NCI-H1436 treated with DMSO at 0.1 percent for 48 hours (cell line): ENCODE measurements at regions not wholly inside any gene's neighbourhood (a gene's known extent, or its start where the extent isn't known, plus 50 kb on each side); places are given as distances from the start of the nearest gene placed in this dataset.

Experiments
- DNase-seq: peaks from one replicate; lab custom pipeline; 2025; lab: John Stamatoyannopoulos, UW

DNA sequence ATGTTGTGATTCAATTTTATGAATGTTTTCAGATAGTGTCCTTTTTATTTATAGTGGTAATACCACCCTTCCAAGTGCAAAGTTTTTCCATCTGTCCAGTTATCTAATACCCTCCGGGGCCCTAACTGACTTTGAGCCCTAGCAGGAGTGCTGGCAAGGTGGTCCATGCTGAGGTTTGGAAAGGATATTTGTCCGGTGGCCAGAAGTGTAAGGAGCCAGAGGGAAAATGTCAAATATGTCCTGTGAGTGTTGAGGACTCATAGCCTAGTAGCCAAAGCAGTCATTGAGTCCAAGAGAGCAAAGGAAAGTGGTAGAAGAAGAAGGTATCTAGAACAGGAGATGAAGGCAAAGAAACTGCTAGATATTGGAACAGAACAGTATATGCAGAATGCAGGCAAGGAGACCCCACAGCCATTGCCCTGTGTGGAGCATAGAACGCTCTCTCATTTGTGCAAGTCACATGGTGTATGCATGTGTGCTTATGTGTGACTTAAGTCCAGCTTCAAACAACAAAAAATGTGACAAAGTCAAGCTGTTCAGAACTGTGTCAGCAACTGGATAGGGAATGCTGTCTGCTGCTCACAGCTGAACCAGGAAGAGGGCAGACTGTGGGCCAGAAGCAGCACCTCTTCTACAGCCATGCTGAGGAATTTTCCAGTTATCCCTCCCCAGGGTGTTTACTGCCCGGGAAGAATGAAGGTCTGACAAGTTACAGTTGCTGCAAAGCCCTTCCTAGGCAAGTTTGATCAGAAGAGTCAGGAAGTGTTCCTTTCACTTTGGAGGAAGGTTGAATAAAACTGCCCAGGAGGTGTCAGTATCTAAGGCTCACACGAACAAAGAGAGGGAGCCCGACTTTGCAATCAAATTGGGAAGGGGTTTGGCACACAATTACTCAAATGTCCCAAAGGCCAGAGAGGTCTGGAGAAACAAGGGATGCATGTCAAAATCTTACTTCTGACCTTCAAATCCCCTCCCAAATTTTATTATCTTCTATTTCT lies 463.3 kb upstream of the DMAC1 start:
- DNase-seq, result no peak

DNA sequence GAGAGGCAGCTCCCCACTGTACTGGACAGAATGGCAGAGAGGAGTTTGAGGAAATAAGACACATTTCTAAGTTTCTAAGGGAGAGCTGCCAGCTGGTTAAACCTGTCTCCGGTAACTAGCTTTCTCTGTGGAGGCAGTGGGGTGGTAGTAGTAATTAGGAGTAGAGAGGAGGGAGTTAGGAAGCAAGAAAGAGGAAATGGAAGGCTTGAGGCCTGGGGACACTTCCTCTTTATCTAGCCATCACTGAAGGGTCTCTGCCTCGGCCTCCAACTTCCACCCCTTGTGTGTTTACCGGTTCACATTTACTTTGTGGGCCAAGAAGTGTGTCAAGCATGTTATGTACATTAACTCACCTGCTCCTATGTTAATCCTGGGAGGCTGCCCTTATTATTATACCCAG lies 462.2 kb upstream of the DMAC1 start:
- DNase-seq, result no peak

DNA sequence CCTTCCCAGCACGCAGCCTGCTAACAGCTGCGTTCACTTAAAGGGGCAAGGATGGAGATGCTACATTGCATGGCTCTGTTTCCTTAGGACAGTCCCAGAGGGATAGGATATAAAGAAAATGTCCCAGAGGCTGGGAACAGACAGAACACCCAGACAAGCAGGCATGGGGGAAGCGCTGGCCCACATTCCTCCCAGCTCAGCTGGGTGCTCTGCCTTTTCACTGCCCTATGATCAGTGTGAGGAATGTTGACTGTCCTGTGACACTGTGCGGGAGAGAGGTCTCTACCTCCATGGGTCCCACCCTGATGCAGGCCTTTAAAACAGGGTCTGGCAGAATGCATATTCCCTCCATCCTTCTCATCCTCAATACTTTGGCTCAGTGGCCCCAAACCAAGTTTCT lies 459.4 kb upstream of the DMAC1 start:
- DNase-seq, result no peak

DNA sequence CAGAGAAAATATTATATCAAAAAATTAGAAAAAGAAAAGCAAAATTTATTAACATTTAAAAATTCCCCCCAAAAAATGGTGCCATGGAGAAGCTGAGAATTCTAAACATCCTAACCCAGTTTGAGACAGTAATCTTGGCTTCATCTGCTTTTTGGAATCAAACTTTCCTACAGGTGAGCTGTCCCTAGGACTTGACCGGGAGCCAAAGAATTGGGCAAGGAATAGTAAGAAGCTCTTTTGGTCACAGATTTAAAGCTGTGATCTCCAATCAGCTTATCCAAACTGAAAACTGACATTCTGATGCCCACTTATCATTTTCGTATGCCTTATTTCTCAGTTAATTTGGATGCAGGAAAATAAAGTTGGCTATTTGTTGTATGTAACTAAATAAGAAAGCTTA lies 457.3 kb upstream of the DMAC1 start:
- DNase-seq, result no peak

DNA sequence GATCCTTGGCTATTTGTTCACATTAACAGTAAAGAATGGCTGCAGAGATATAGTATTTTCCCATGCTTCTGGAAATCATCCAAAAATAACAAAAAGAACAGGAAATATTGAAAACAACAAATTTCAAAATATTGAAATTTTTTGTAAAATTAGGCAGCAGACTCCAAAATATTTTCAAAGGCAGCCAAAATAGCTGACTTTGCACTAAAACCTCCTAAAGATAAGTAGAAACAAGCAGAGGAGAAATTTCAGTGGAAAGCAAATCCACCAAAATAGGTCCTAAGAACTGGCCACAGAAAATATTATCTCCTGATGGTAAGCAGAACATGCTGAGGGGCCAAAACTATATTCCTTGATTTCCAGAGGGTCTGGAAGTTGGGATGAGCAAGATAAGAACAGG lies 456.3 kb upstream of the DMAC1 start:
- DNase-seq, result no peak

DNA sequence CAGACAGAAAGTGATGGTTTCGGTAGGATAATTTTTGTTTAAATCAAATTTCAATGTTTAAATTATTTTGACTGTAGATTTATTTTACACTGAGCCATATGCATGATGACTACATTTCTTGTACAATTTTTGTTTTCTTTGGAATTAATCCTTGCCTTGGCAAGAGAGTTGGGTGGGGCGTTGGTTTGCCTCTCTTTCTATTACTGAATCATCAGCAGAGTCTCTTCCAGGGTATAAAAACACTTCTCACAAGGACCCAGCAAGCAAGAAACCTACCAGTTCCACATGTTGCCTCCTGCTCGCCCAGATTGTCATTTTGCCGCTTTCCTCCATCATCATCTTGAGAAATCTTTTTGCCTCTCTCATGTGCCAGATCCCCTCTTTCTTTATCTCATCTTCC lies 455.0 kb upstream of the DMAC1 start:
- DNase-seq, result no peak

DNA sequence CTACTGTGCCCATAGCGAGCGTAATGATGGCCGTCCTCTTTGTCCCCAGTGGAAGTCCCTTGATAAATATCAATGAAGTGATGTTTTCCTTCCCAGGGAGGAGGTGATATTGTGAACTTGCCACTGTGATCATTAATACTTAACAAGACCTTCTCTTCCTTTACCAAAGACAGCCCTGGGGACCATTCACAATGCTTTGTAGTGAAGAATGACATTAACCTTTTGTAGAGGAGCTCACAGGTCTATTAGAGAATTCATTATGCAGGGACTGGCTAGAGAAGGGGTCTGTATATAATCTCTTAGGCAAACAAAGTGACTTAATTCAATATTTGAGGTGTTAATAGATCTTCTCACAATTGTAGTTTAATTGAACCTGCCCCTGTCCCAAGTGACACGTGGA lies 452.9 kb upstream of the DMAC1 start:
- DNase-seq, result no peak

DNA sequence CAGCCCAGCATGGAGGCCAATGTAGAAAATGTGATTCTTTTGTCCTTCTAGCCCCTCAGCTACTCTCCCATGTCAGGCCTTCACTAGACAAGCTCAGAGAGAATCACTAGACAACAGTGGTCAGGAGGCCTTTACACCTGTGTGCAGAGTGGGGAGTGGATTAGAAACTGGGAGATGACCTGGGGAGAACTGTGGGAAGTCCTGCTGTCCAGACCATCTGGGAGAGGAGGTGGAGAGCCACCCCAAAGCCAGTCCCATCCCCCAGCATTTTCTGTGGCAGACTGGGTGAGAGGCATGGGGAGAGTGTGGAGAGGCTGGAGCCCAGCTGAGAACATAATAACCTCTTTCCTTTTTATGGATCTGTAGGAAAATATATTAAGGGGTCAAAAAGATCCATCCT lies 452.0 kb upstream of the DMAC1 start:
- no peak for DNase-seq

DNA sequence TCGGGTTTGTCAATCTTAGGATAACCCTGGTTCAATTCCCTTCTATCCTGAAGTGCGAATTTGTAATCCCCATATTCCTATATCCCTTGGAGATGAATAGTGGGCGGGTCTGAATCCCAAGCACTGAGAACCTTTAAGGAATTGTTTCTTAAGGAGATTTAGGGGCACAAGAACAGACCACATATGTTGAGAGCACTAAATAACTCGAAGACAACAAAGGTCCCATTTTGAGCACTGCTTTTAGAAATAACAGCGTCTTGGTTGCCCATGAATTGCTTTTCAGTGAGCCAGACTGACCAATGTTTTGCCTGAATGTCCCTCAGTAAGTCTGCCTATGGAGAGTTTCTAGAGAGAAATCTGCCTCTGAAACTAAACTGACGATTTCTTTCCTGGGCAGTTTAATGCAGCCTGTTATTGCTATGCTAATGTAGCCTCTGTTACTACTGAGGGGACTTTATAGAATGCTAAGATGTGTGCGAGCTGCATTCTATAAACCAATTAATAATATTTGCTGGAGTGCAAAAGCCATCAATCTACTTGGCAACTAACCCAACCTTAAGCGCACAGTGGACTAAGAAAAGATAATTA lies 445.0 kb upstream of the DMAC1 start:
- no peak for DNase-seq

DNA sequence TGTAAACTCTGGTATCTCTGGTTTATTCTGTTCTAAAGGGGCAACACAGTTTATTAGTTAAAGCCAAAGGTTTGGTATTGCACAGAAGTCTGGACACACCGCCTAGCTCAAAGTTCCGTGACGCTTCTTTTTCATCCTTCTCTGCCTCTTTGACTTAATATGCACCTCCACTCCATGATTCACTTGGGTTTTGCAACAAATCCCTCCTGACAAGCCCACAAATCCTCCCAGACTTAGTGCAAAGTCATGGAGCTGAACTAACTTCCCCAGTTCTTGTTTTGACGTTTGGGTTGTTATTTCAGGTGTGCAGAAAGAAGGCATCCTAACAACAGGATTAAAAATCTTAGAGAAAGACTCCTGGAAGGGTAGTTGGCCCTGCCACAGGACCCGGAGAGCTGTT lies 441.6 kb upstream of the DMAC1 start:
- DNase-seq, result no peak

DNA sequence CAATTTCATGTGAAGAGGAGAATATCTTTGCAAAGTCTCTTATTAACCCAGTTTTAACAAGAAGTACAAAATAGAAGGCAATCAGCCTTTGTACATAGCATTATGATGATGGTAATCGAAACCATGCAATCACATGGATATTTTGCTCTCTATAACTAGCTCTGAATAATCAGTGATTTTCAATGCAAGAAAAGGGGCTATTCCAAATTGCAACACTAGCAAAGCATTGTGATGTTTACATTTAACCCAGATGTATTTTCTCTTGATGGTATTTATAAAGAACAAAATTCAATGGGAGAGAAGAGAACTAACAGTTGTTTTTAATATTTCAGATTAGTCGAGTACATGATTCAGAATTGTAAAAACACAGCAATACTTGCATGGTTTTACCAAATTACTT lies 437.5 kb upstream of the DMAC1 start:
- no peak for DNase-seq

DNA sequence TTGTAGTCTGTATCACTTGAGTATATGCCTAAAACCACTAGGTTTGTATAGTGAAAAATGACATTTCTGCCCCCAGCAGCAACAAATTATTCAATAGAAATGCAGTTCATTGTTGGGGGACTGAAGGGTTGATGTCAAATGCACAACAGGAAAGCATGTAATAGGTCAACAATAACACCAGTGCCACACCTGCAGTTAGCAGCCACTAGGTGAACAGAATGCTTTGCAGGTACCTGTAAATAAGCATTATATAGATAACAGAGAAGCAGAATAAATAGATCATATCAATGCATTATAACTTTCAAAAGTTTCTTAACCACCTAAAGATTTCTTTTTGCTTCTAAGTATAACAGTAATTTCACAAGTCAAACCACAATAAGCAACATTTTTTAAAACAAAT lies 435.9 kb upstream of the DMAC1 start:
- DNase-seq, result no peak

DNA sequence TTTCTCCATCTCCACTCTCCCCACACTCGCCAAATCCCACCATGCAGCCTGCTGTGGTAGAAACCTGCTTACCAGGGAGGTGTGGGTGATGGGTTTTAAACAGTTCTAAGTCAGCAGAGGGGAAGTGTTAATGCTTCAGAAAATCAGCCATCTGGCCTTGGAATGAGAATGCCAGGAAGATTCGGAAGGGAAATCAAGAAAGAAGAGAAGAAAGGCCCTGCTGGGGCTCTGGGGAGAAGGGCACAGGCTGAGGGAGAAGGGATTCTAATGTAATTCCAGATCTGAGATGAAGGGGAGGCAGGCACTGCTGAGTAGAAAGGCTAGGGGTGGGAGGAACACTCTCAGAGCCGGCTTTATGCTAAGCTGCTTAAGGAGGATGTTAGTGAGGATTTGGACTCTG lies 434.7 kb upstream of the DMAC1 start:
- DNase-seq, result no peak

DNA sequence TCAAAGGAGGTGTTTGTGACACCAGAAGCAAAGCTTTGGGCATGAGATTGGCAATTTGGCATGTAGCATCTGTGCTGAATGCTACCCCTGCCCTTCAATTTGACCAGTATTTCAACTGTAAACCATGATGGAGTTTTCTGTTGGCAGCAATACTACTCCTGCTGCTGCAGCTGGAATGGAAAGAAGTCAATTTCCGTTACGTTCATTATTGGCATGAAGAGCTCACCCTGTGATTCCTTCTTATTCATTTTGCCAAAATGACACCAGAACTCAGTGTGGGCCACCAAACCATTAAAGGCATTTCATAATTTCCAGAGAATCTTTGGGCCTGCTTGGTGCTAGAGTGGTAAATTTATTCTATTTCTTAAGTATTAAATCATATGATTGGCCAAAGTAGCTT lies 433.1 kb upstream of the DMAC1 start:
- DNase-seq, result no peak

DNA sequence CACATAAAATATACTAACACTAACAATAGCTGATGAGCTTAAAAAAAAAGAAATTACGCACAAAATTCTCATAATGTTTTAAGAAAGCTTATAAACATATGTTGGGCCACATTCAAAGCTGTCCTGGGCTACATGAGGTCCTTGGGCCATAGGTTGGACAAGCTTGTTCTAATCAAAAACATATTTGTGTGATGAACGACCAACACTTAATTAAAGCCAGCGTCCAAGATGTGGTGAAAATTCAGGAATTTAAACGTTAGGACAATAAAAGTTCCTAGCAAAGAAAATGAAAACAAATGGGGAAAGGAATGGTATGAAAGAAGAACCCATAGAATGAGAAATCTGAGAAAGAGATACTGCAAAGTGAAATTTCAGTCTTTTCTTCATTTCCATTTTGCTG lies 429.6 kb upstream of the DMAC1 start:
- DNase-seq, result no peak

DNA sequence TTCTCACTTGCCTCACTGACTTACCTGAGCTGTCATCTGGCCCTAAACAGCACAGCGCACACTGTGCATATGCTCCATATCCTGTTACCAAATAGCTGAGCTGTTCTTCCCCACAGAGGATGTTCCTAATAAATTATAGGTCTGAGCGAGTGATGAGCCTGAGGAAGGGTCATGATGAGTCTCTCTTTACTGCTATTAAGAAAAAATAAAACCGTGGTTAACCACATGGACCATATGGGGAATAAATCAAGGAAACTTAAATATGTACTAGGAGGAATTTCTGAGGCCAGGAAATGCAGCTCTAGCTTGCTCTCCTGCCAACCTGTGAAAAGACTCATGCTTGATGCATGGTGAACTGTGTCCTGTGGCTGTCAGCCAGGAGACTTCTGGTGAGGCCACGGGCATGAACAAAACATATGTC lies 424.8 kb upstream of the DMAC1 start:
- DNase-seq, result no peak

DNA sequence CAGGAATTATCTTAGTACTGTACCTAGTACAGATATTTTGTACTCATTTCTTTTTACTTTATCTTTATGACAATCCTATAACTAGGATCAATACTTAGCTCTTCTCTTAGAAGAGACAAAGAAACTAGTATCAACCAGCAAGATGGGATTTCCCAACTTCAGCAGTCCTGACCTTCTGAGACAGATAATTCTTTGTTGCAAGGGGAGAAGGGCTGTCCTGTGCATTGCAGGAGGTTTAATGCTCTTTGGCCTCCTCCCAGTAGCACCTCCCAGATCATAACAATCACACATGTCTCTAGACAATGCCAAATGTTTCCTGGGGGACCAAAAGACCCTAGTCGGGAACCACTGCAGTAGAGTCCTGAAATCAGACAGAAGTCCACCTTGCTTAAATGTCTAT lies 424.3 kb upstream of the DMAC1 start:
- DNase-seq, result no peak

DNA sequence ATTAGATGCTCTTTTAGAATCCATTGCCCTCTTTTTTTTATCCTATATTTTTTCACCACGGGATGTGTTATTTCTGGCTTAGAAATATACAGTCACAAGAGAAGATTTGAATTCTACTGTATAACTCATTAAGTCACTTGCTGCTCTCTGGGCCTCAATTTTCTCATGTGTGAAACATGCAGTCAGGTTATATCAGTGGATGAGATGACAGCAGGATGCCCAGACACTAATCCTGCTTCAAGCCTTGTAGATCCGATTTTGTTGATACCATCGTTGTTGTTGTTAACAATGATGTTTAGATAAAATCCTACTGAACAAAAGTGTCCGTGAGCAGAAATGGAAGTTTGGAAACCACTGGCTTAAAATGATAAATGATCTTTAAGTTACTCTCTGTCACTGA lies 421.9 kb upstream of the DMAC1 start:
- DNase-seq, result no peak

DNA sequence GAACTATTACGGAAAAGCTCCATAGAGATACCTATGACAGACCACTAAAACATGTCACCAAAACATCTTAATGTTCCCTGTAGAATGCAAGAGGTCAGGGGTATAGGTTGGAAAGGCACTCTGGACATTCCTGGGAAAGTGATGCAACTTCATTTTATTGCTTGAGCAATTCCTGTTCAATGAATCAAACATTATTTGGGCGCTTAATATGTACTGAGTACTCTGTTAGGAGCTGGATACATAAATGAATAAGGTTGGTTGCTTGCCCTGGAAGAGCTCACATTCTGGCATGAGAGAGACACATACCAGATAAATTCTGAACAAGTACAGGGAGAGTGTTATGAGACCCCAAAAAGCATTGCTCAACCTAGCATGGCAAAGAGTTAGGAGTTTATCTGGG lies 408.9 kb upstream of the DMAC1 start:
- DNase-seq, result no peak

DNA sequence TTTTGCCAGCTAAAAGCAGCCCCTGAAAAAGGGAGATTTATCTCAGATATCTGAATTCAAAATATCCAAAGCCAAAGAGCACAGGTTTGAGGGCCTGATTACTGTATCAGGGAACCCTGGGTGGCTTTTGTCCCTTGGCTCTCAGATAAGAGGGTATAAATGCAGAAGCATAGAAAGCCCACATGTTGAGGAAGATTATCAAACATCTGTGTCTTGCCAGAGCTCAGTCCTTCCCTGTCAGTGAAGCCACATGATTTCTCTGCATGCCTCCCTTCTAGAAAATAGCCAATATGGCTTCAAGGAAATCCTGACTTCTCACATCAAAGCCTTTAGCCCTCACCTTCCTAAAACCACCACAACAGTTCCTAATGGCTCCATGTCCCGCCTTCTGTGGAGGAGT lies 408.0 kb upstream of the DMAC1 start:
- no peak for DNase-seq

DNA sequence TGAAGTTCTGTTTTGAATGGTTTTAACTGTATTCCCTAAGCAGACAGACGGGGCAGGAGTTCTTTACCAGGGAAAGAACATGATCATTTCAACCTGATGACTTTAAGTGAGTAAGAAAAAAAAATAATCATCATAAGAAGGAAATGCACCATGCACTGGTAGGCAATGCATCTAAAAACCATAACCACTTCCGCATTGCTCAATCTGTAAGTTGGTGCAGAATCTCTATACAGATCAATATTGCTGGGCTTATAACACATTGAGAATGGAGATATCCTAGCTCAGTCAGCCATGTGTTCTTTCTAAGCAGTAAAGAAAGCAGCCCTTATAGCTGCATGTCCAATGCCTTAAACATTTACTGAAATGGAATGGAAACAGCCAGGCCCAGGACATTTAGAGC lies 407.1 kb upstream of the DMAC1 start:
- DNase-seq, result no peak

DNA sequence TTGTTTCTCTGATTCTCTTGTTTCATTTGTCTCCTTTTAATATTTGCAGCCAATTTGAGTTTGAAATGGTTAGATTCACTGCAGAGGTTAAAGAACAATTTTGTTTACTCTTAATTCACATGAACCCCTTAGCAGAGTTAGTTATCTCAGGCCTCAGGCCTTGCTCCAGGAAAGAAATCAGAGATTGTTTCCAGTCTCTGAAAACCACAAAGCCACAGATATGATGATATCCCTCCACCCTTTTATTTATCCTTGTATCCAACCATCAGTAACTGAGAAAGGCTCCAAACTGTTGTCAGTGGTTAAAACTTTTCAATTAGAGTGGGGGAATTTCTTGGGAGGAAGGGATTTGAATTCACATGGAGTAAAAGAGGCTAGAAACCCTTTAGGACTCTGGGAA lies 406.0 kb upstream of the DMAC1 start:
- no peak for DNase-seq

DNA sequence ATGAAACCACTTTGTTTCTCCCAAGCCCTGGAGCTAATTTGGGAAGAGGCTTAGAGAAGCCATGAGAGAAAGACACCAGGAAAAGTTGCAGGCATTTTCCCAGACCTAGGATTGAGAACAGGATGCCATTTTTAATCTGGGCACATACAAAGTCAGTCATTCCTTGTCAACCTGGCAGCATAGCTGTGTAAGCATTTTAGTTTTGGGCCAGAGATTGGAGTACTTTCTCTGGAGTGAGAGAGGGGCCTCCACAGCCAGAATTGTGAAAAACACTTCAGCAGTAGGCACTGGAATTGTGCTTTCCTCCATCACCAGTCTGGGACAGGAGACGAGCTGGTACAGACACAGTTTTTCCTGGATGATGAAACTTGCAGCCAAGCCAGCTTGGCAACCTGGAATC lies 390.3 kb upstream of the DMAC1 start:
- DNase-seq, result no peak
